Activated T-helper 1 cell treated with anti-CD3 and anti-CD28 coated beads, Interleukin-2, amount 50 U/mL, for 16 hours (primary cell): ENCODE measurements at regions not wholly inside any gene's neighbourhood (a gene's known extent, or its start where the extent isn't known, plus 50 kb on each side); places are given as distances from the start of the nearest gene placed in this dataset.
"Not testable (repeated sequence)": the region's sequence is repeated elsewhere in the genome, so short reads cannot be mapped to it uniquely, and the experiment has no call there.

Experiments
- DNase-seq, 2 donors: peaks; one replicate each; pipeline ENCODE4 v3.0.0-alpha.2; 2020; ENCODE audit warnings: low read depth in 1 of 2, low spot score in 1 of 2

- DNase-seq = no peak
These were observed 387.9 kb downstream of the MIAT start for GRCh38 chr22:27045103-27045947.

GRCh38 chr22:27046086-27046485 lies 388.7 kb downstream of the MIAT start:
- DNase-seq = no peak

GRCh38 chr22:27046603-27047002 lies 389.2 kb downstream of the MIAT start:
- DNase-seq = no peak

- DNase-seq = no peak
These were observed 393.4 kb downstream of the MIAT start for GRCh38 chr22:27050771-27051170.

GRCh38 chr22:27051407-27051806 lies 394.0 kb downstream of the MIAT start:
- DNase-seq = no peak

- DNase-seq = no peak
These were observed 400.3 kb downstream of the MIAT start for GRCh38 chr22:27057717-27058116.

- no peak for DNase-seq
These were observed 402.8 kb downstream of the MIAT start for GRCh38 chr22:27060190-27060589.

GRCh38 chr22:27062910-27063309 lies 405.5 kb downstream of the MIAT start:
- no peak for DNase-seq

GRCh38 chr22:27063406-27063805 lies 406.0 kb downstream of the MIAT start:
- no peak for DNase-seq

- no peak for DNase-seq
These were observed 406.5 kb downstream of the MIAT start for GRCh38 chr22:27063841-27064240.

- DNase-seq = no peak
These were observed 407.0 kb downstream of the MIAT start for GRCh38 chr22:27064386-27064785.

- DNase-seq = no peak
These were observed 407.9 kb downstream of the MIAT start for GRCh38 chr22:27065279-27065678.

- no peak for DNase-seq
These were observed 409.5 kb downstream of the MIAT start for GRCh38 chr22:27066856-27067255.

- DNase-seq = no peak
These were observed 410.7 kb downstream of the MIAT start for GRCh38 chr22:27068121-27068520.

- DNase-seq = no peak
These were observed 413.2 kb downstream of the MIAT start for GRCh38 chr22:27070594-27070993.

GRCh38 chr22:27073601-27074425 lies 416.4 kb downstream of the MIAT start:
- no peak for DNase-seq

GRCh38 chr22:27075028-27075678 lies 417.8 kb downstream of the MIAT start:
- no peak for DNase-seq

- DNase-seq = no peak
These were observed 418.5 kb downstream of the MIAT start for GRCh38 chr22:27075891-27076290.

GRCh38 chr22:27078064-27078463 lies 420.7 kb downstream of the MIAT start:
- not testable (repeated sequence) for DNase-seq

- no peak for DNase-seq
These were observed 422.7 kb downstream of the MIAT start for GRCh38 chr22:27080036-27080578.

GRCh38 chr22:27080863-27081262 lies 423.5 kb downstream of the MIAT start:
- DNase-seq = no peak
